GM23338 (cell line): ENCODE measurements at regions not wholly inside any gene's neighbourhood (a gene's known extent, or its start where the extent isn't known, plus 50 kb on each side); places are given as distances from the start of the nearest gene placed in this dataset.

Experiments used
- ATAC-seq: fragments of 200-7000 bp; cut with Tn5 transposase; 3 replicates; pipeline ENCODE4 v1.9.1; 2020
- DNase-seq: peaks from one replicate; pipeline ENCODE4 v3.0.0-alpha.2; 2015; ENCODE audit warnings: low spot score
- H2AFZ ChIP-seq: fragments of 200-600 bp; sonication (generic); 2 replicates; pipeline ENCODE4 v1.8.0; 2016; ENCODE audit warnings: antibody characterized with exemption, mild to moderate bottlenecking, moderate library complexity
- H3F3A ChIP-seq: fragments of 200-600 bp; sonication (generic); replicated peaks from 2 replicates; pipeline ENCODE4 v1.8.0; 2017; ENCODE audit warnings: antibody characterized with exemption, mixed run types, low read depth
- H3K27ac ChIP-seq: fragments of 200-600 bp; sonication (generic); 2 replicates; pipeline ENCODE4 v1.6.1; 2016; ENCODE audit warnings: low read depth
- H3K27me3 ChIP-seq: fragments of 200-600 bp; sonication (generic); 2 replicates; pipeline ENCODE4 v1.8.0; 2016; ENCODE audit warnings: mild to moderate bottlenecking, mixed run types, moderate library complexity; ENCODE audit not compliant: insufficient read depth
- H3K36me3 ChIP-seq: fragments of 200-600 bp; sonication (generic); 2 replicates; pipeline ENCODE4 v1.8.0; 2016; ENCODE audit warnings: mild to moderate bottlenecking; ENCODE audit not compliant: insufficient read depth
- H3K4me1 ChIP-seq: fragments of 200-600 bp; sonication (generic); 2 replicates; pipeline ENCODE4 v1.8.0; 2016; ENCODE audit warnings: mild to moderate bottlenecking, moderate library complexity; ENCODE audit not compliant: insufficient read depth
- H3K4me2 ChIP-seq: fragments of 200-600 bp; sonication (generic); 2 replicates; pipeline ENCODE4 v1.7.1; 2017; ENCODE audit warnings: mixed run types
- H3K4me3 ChIP-seq: fragments of 200-600 bp; sonication (generic); 2 replicates; pipeline ENCODE4 v1.6.1; 2016; ENCODE audit warnings: mixed run types
- H3K79me2 ChIP-seq: fragments of 200-600 bp; sonication (generic); replicated peaks from 2 replicates; pipeline ENCODE4 v1.8.0; 2017; ENCODE audit warnings: mild to moderate bottlenecking; ENCODE audit not compliant: insufficient read depth
- H3K9me2 ChIP-seq: fragments of 200-600 bp; sonication (generic); 2 replicates; pipeline ENCODE4 v1.8.0; 2017; ENCODE audit not compliant: insufficient read depth
- H4K20me1 ChIP-seq: fragments of 200-600 bp; sonication (generic); replicated peaks from 2 replicates; pipeline ENCODE4 v1.8.0; 2017; ENCODE audit warnings: mild to moderate bottlenecking; ENCODE audit not compliant: insufficient read depth
- H3K27ac Mint-ChIP-seq: 2 replicates; pipeline ENCODE4 v1.8.0; 2020; ENCODE audit warnings: inconsistent platforms, mild to moderate bottlenecking, moderate library complexity, mixed read lengths
- H3K27me3 Mint-ChIP-seq: 3 replicates; pipeline ENCODE4 v1.8.0; 2022; ENCODE audit warnings: low read depth, mild to moderate bottlenecking, moderate library complexity, mixed read lengths, inconsistent platforms; ENCODE audit not compliant: insufficient read depth, poor library complexity
- H3K36me3 Mint-ChIP-seq: 3 replicates; pipeline ENCODE4 v1.8.0; 2021; ENCODE audit warnings: low read depth, mild to moderate bottlenecking, inconsistent platforms, moderate library complexity, mixed read lengths
- H3K4me1 Mint-ChIP-seq: 3 replicates; pipeline ENCODE4 v1.8.0; 2020; ENCODE audit warnings: mild to moderate bottlenecking, inconsistent platforms, mixed read lengths
- H3K4me3 Mint-ChIP-seq: 3 replicates; pipeline ENCODE4 v1.8.0; 2021; ENCODE audit warnings: moderate library complexity, mild to moderate bottlenecking, inconsistent platforms, mixed read lengths
- H3K9me3 Mint-ChIP-seq: 3 replicates; pipeline ENCODE4 v1.8.0; 2020; ENCODE audit warnings: moderate library complexity, mild to moderate bottlenecking, inconsistent platforms, mixed read lengths
- CREB1 ChIP-seq: fragments of 250-450 bp; sonication (Bioruptor Pico); IDR thresholded peaks from 2 replicates; pipeline ENCODE4 v1.5.0; 2020; ENCODE audit warnings: low read depth, mild to moderate bottlenecking, moderate library complexity
- JUNB ChIP-seq: IDR thresholded peaks from one replicate; pipeline ENCODE4 v1.6.1; 2016; ENCODE audit warnings: antibody characterized with exemption; ENCODE audit not compliant: unreplicated experiment
- NANOG ChIP-seq: IDR thresholded peaks from 2 replicates; pipeline ENCODE4 v1.6.1; 2016; ENCODE audit warnings: antibody characterized with exemption, borderline replicate concordance
- POLR2AphosphoS5 ChIP-seq: IDR thresholded peaks from 2 replicates; pipeline ENCODE4 v1.6.1; 2016; ENCODE audit warnings: antibody characterized with exemption, low read depth
- STAT1 ChIP-seq: IDR thresholded peaks from one replicate; pipeline ENCODE4 v1.6.1; 2016; ENCODE audit warnings: antibody characterized with exemption; ENCODE audit not compliant: unreplicated experiment
- ZNF114 ChIP-seq: fragments of 250-450 bp; sonication (Bioruptor Pico); IDR thresholded peaks from 2 replicates; pipeline ENCODE4 v1.5.0; 2020; ENCODE audit warnings: mild to moderate bottlenecking, moderate library complexity
- TF ChIP-seq, protein P1 (sequence below): fragments of 250-450 bp; sonication (Bioruptor Pico); IDR thresholded peaks from 2 replicates; pipeline ENCODE4 v1.5.0; 2020; ENCODE audit warnings: mild to moderate bottlenecking, moderate library complexity
- TF ChIP-seq, protein P2 (sequence below), 2 experiments: fragments of 200-600 bp in 1 of 2; sonication (generic) in 1 of 2; conservative IDR thresholded peaks; 2 replicates each; pipeline versions ENCODE4 v1.5.1 to v1.6.1; 2016 to 2017; ENCODE audit warnings: antibody characterized with exemption in 2 of 2, low read depth in 2 of 2, mild to moderate bottlenecking in 2 of 2, moderate library complexity in 1 of 2
- TF ChIP-seq, protein P3 (sequence below): IDR thresholded peaks from 2 replicates; pipeline ENCODE4 v1.6.1; 2016; ENCODE audit warnings: antibody characterized with exemption
- TF ChIP-seq, protein P4 (sequence below): IDR thresholded peaks from one replicate; pipeline ENCODE4 v1.6.1; 2018; ENCODE audit warnings: antibody characterized with exemption; ENCODE audit not compliant: unreplicated experiment

DNA sequence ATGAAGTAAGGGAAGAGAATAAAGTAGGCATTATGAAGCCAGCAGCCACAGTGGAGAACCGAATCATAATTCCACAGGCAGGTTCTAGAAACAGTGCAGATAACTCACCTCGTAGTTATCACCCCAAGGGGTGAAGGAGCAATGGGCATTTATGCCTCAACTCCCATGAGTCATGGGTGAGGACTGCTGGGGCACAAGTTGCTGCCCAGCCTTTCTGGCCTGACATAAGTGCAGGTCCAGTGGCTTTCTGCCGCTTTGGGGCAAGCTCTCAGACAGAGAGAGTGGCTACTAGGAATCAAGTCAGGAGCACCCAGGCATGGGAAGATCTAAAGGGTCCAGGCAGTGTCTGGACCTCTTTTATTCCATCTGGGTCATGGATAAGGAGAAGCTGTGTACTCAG, 149.8 kb downstream of the SUCLG1 start:
- Histone ChIP-seq H3K4me2 (no peak overlapping the region), H3K79me2 (no peaks in the 10 kb centered on the region), H3F3A (no peaks in the 10 kb centered on the region), H2AFZ (no peak overlapping the region), H3K36me3 (peaks cover 13% of the 10 kb centered on the region), H3K9me2 (peaks cover 4% of the 10 kb centered on the region; the same call in 1 of the 2 replicates), H4K20me1 (no peaks in the 10 kb centered on the region), H3K27me3 (no peaks in the 10 kb centered on the region), H3K4me3 (no peak overlapping the region), H3K4me1 (no peaks in the 10 kb centered on the region), H3K27ac (no peak overlapping the region)
- TF ChIP-seq ZNF114 (CRISPR knock-in tag), result no peak
- TF ChIP-seq POLR2AphosphoS5, result no peak
- peaks cover 40% of the 10 kb centered on the region for H3K9me3 Mint-ChIP-seq
- H3K4me3 Mint-ChIP-seq, result no peak overlapping the region
- H3K27ac Mint-ChIP-seq, result no peak overlapping the region
- peaks cover 21% of the 10 kb centered on the region for H3K4me1 Mint-ChIP-seq
- H3K36me3 Mint-ChIP-seq, result peaks cover 42% of the 10 kb centered on the region
- ATAC-seq (no peak), DNase-seq (no peak)
- peaks cover 11% of the 10 kb centered on the region for H3K27me3 Mint-ChIP-seq

DNA sequence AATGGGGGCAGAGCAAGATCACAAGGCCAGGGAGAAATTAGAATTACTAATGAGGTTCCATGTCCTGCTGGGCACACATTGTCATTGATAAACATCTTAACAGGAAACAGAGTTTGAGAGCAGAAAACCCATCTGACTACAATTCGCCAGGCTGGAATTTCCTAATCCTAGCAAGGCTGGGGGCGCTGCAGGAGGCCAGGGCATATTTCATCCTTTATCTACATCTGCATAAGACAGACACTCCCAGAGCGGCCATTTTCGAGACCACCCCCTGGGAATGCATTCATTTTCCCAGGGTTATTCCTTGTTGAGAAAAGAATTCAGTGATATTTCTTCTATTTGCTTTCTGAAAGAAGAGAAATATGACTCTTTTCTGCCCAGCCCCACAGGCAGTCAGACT, 152.7 kb downstream of the SUCLG1 start:
- Histone ChIP-seq H4K20me1 (no peaks in the 10 kb centered on the region), H3K9me2 (peaks cover 4% of the 10 kb centered on the region; the same call in 1 of the 2 replicates), H3K4me3 (no peak overlapping the region), H3K27ac (no peak overlapping the region), H3K36me3 (peaks cover 13% of the 10 kb centered on the region), H3K27me3 (no peaks in the 10 kb centered on the region), H2AFZ (no peak overlapping the region), H3F3A (no peaks in the 10 kb centered on the region), H3K79me2 (no peaks in the 10 kb centered on the region), H3K4me1 (no peaks in the 10 kb centered on the region), H3K4me2 (no peak overlapping the region)
- TF ChIP-seq, protein P1, sequence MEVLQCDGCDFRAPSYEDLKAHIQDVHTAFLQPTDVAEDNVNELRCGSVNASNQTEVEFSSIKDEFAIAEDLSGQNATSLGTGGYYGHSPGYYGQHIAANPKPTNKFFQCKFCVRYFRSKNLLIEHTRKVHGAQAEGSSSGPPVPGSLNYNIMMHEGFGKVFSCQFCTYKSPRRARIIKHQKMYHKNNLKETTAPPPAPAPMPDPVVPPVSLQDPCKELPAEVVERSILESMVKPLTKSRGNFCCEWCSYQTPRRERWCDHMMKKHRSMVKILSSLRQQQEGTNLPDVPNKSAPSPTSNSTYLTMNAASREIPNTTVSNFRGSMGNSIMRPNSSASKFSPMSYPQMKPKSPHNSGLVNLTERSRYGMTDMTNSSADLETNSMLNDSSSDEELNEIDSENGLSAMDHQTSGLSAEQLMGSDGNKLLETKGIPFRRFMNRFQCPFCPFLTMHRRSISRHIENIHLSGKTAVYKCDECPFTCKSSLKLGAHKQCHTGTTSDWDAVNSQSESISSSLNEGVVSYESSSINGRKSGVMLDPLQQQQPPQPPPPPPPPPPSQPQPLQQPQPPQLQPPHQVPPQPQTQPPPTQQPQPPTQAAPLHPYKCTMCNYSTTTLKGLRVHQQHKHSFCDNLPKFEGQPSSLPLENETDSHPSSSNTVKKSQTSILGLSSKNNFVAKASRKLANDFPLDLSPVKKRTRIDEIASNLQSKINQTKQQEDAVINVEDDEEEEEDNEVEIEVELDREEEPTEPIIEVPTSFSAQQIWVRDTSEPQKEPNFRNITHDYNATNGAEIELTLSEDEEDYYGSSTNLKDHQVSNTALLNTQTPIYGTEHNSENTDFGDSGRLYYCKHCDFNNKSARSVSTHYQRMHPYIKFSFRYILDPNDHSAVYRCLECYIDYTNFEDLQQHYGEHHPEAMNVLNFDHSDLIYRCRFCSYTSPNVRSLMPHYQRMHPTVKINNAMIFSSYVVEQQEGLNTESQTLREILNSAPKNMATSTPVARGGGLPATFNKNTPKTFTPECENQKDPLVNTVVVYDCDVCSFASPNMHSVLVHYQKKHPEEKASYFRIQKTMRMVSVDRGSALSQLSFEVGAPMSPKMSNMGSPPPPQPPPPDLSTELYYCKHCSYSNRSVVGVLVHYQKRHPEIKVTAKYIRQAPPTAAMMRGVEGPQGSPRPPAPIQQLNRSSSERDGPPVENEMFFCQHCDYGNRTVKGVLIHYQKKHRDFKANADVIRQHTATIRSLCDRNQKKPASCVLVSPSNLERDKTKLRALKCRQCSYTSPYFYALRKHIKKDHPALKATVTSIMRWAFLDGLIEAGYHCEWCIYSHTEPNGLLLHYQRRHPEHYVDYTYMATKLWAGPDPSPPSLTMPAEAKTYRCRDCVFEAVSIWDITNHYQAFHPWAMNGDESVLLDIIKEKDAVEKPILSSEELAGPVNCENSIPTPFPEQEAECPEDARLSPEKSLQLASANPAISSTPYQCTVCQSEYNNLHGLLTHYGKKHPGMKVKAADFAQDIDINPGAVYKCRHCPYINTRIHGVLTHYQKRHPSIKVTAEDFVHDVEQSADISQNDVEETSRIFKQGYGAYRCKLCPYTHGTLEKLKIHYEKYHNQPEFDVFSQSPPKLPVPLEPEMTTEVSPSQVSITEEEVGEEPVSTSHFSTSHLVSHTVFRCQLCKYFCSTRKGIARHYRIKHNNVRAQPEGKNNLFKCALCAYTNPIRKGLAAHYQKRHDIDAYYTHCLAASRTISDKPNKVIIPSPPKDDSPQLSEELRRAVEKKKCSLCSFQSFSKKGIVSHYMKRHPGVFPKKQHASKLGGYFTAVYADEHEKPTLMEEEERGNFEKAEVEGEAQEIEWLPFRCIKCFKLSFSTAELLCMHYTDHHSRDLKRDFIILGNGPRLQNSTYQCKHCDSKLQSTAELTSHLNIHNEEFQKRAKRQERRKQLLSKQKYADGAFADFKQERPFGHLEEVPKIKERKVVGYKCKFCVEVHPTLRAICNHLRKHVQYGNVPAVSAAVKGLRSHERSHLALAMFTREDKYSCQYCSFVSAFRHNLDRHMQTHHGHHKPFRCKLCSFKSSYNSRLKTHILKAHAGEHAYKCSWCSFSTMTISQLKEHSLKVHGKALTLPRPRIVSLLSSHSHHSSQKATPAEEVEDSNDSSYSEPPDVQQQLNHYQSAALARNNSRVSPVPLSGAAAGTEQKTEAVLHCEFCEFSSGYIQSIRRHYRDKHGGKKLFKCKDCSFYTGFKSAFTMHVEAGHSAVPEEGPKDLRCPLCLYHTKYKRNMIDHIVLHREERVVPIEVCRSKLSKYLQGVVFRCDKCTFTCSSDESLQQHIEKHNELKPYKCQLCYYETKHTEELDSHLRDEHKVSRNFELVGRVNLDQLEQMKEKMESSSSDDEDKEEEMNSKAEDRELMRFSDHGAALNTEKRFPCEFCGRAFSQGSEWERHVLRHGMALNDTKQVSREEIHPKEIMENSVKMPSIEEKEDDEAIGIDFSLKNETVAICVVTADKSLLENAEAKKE (CRISPR knock-in tag), result no peak
- TF ChIP-seq CREB1 (no peak), ZNF114 (CRISPR knock-in tag) (no peak), STAT1 (no peak), POLR2AphosphoS5 (no peak), NANOG (no peak), JUNB (no peak)
- TF ChIP-seq, protein P2, sequence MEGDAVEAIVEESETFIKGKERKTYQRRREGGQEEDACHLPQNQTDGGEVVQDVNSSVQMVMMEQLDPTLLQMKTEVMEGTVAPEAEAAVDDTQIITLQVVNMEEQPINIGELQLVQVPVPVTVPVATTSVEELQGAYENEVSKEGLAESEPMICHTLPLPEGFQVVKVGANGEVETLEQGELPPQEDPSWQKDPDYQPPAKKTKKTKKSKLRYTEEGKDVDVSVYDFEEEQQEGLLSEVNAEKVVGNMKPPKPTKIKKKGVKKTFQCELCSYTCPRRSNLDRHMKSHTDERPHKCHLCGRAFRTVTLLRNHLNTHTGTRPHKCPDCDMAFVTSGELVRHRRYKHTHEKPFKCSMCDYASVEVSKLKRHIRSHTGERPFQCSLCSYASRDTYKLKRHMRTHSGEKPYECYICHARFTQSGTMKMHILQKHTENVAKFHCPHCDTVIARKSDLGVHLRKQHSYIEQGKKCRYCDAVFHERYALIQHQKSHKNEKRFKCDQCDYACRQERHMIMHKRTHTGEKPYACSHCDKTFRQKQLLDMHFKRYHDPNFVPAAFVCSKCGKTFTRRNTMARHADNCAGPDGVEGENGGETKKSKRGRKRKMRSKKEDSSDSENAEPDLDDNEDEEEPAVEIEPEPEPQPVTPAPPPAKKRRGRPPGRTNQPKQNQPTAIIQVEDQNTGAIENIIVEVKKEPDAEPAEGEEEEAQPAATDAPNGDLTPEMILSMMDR (conservative IDR thresholded peaks at IDR 0.05; ENCODE audit: low read depth in 2 of 2), result no peak
- TF ChIP-seq, protein P3, sequence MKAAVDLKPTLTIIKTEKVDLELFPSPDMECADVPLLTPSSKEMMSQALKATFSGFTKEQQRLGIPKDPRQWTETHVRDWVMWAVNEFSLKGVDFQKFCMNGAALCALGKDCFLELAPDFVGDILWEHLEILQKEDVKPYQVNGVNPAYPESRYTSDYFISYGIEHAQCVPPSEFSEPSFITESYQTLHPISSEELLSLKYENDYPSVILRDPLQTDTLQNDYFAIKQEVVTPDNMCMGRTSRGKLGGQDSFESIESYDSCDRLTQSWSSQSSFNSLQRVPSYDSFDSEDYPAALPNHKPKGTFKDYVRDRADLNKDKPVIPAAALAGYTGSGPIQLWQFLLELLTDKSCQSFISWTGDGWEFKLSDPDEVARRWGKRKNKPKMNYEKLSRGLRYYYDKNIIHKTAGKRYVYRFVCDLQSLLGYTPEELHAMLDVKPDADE, result no peak
- TF ChIP-seq, protein P4, sequence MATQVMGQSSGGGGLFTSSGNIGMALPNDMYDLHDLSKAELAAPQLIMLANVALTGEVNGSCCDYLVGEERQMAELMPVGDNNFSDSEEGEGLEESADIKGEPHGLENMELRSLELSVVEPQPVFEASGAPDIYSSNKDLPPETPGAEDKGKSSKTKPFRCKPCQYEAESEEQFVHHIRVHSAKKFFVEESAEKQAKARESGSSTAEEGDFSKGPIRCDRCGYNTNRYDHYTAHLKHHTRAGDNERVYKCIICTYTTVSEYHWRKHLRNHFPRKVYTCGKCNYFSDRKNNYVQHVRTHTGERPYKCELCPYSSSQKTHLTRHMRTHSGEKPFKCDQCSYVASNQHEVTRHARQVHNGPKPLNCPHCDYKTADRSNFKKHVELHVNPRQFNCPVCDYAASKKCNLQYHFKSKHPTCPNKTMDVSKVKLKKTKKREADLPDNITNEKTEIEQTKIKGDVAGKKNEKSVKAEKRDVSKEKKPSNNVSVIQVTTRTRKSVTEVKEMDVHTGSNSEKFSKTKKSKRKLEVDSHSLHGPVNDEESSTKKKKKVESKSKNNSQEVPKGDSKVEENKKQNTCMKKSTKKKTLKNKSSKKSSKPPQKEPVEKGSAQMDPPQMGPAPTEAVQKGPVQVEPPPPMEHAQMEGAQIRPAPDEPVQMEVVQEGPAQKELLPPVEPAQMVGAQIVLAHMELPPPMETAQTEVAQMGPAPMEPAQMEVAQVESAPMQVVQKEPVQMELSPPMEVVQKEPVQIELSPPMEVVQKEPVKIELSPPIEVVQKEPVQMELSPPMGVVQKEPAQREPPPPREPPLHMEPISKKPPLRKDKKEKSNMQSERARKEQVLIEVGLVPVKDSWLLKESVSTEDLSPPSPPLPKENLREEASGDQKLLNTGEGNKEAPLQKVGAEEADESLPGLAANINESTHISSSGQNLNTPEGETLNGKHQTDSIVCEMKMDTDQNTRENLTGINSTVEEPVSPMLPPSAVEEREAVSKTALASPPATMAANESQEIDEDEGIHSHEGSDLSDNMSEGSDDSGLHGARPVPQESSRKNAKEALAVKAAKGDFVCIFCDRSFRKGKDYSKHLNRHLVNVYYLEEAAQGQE, result no peak
- peak; percentile 42 for DNase-seq
- Mint-ChIP-seq H3K4me1 (peaks cover 13% of the 10 kb centered on the region), H3K27ac (peak overlapping the region; percentile 76), H3K36me3 (peaks cover 45% of the 10 kb centered on the region), H3K27me3 (peaks cover 11% of the 10 kb centered on the region), H3K4me3 (no peak overlapping the region; the same call in 2 of the 3 replicates), H3K9me3 (peaks cover 48% of the 10 kb centered on the region)
- no peak for ATAC-seq
